ENCODE measurements at regions not wholly inside any gene's neighbourhood (a gene's known extent, or its start where the extent isn't known, plus 50 kb on each side); places are given as distances from the start of the nearest gene placed in this dataset.

DNA sequence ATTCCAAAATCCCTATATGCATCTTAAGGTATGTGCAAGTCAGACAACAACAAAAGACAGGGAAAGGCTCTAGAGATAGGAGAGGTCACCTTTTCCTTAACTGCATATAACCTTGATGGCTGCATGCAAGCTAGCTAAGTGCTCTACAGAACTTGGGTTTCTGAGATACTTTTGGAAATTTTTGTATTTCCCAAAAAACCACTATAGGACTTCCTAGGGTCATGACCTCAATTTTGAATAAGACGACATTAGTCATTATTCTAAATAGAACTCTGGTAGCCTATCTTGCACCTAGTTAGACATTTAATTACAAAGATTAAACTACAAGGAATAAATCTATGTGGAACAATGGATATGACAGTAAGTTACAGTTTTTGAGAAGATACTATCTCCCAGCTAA is 309.3 kb downstream of the BCAT1 start:
- Histone ChIP-seq H2AFZ (ENCODE audit: low read depth, low read length, poor library complexity, severe bottlenecking) (no peak overlapping the region), H3K27me3 (ENCODE audit: insufficient read depth, low read length) (no peaks in the 10 kb centered on the region), H3K9me2 (ENCODE audit: insufficient read depth) (no peaks in the 10 kb centered on the region), H3K4me2 (ENCODE audit: low read length) (no peak overlapping the region), H3K27ac (ENCODE audit: low read depth, low read length) (no peak overlapping the region), H3K4me3 (replicated peaks in 1 of 2; ENCODE audit: low read depth in 1 of 2, low read length in 2 of 2) (no peak overlapping the region), H3K9ac (ENCODE audit: low read length) (no peak overlapping the region), H3K9me3 (ENCODE audit: control insufficient read depth in 1 of 2, insufficient read depth in 1 of 2, low read depth in 1 of 2, low read length in 2 of 2) (peaks cover 11 to 14% of the 10 kb centered on the region in 2 experiments; a peak in 2 of 4 replicates), H3K79me2 (ENCODE audit: insufficient read depth, low read length) (no peaks in the 10 kb centered on the region), H3K36me3 (ENCODE audit: control insufficient read depth in 1 of 2, insufficient read depth in 2 of 2, low read length in 2 of 2) (no peaks in the 10 kb centered on the region), H3K4me1 (ENCODE audit: control insufficient read depth in 1 of 2, insufficient read depth in 2 of 2, low read length in 2 of 2) (no peaks in the 10 kb centered on the region), H4K20me1 (ENCODE audit: insufficient read depth) (no peaks in the 10 kb centered on the region)
- RAD21 ChIA-PET (ENCODE audit: low non-redundant PET in 1 of 2, low total read pairs in 2 of 2, uncharacterized antibody in 2 of 2, unreplicated experiment in 2 of 2), result no interaction called here
- TF ChIP-seq CEBPB (IDR thresholded peaks at IDR 0.05; ENCODE audit: low read depth) (no peak), ZNF274 (IDR thresholded peaks at IDR 0.05; ENCODE audit: low read depth, low read length) (no peak), YY1 (IDR thresholded peaks at IDR 0.05; ENCODE audit: extremely low read depth, insufficient replicate concordance, low read depth, low read length) (no peak), REST (IDR thresholded peaks at IDR 0.05; ENCODE audit: low read depth) (no peak), EZH2 (IDR thresholded peaks at IDR 0.05) (no peak), EGR1 (IDR thresholded peaks at IDR 0.05; ENCODE audit: low read depth) (no peak), SRF (IDR thresholded peaks at IDR 0.05; ENCODE audit: low read depth) (no peak), ZFX (IDR thresholded peaks at IDR 0.05) (no peak), TCF7L2 (IDR thresholded peaks at IDR 0.05; ENCODE audit: borderline replicate concordance, extremely low read depth, insufficient read depth, insufficient read length) (no peak), SIN3A (IDR thresholded peaks at IDR 0.05; ENCODE audit: low read depth) (no peak), POLR2A (IDR thresholded peaks at IDR 0.05; ENCODE audit: borderline replicate concordance, extremely low read depth, insufficient read depth, insufficient read length) (no peak), FOSL1 (IDR thresholded peaks at IDR 0.05; ENCODE audit: low read depth) (no peak), MAX (IDR thresholded peaks at IDR 0.05) (no peak), CBX3 (IDR thresholded peaks at IDR 0.05; ENCODE audit: low read depth) (no peak)
- TF ChIP-seq, protein P1, sequence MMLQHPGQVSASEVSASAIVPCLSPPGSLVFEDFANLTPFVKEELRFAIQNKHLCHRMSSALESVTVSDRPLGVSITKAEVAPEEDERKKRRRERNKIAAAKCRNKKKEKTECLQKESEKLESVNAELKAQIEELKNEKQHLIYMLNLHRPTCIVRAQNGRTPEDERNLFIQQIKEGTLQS (IDR thresholded peaks at IDR 0.05), result no peak
- TF ChIP-seq, protein P2, sequence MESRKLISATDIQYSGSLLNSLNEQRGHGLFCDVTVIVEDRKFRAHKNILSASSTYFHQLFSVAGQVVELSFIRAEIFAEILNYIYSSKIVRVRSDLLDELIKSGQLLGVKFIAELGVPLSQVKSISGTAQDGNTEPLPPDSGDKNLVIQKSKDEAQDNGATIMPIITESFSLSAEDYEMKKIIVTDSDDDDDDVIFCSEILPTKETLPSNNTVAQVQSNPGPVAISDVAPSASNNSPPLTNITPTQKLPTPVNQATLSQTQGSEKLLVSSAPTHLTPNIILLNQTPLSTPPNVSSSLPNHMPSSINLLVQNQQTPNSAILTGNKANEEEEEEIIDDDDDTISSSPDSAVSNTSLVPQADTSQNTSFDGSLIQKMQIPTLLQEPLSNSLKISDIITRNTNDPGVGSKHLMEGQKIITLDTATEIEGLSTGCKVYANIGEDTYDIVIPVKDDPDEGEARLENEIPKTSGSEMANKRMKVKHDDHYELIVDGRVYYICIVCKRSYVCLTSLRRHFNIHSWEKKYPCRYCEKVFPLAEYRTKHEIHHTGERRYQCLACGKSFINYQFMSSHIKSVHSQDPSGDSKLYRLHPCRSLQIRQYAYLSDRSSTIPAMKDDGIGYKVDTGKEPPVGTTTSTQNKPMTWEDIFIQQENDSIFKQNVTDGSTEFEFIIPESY (IDR thresholded peaks at IDR 0.05; ENCODE audit: extremely low read depth, insufficient replicate concordance, low read length), result no peak
- TF ChIP-seq, protein P3, sequence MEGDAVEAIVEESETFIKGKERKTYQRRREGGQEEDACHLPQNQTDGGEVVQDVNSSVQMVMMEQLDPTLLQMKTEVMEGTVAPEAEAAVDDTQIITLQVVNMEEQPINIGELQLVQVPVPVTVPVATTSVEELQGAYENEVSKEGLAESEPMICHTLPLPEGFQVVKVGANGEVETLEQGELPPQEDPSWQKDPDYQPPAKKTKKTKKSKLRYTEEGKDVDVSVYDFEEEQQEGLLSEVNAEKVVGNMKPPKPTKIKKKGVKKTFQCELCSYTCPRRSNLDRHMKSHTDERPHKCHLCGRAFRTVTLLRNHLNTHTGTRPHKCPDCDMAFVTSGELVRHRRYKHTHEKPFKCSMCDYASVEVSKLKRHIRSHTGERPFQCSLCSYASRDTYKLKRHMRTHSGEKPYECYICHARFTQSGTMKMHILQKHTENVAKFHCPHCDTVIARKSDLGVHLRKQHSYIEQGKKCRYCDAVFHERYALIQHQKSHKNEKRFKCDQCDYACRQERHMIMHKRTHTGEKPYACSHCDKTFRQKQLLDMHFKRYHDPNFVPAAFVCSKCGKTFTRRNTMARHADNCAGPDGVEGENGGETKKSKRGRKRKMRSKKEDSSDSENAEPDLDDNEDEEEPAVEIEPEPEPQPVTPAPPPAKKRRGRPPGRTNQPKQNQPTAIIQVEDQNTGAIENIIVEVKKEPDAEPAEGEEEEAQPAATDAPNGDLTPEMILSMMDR (IDR thresholded peaks at IDR 0.05 in 2 of 3, conservative IDR thresholded peaks at IDR 0.05 in 1 of 3; ENCODE audit: borderline replicate concordance in 1 of 3, insufficient read depth in 1 of 3, low read depth in 2 of 3, low read length in 2 of 3), result no peak
- CTCF ChIA-PET, result no interaction called here
- intact Hi-C loops (cut with micrococcal nuclease), result no loop called here
- no TSS peak for BruUV-seq (replicated peaks)
- ATAC-seq (no peak), DNase-seq (ENCODE audit: low read depth, low spot score) (no peak)
- POLR2A ChIA-PET, result no interaction called here

Data from HCT116 (cell line).